ENCODE measurements at regions not wholly inside any gene's neighbourhood (a gene's known extent, or its start where the extent isn't known, plus 50 kb on each side); places are given as distances from the start of the nearest gene placed in this dataset.

GRCh38 chr12:18851271-18851670 lies 113.4 kb downstream of the CAPZA3 start:
- Histone ChIP-seq H3K9me2 (ENCODE audit: insufficient read depth, low read length) (no peaks in the 10 kb centered on the region), H3K9ac (ENCODE audit: low read length) (no peak overlapping the region), H3F3A (ENCODE audit: insufficient read depth, low read length, poor library complexity, severe bottlenecking) (no peaks in the 10 kb centered on the region), H2AFZ (ENCODE audit: low read depth, low read length) (no peak overlapping the region), H3K27me3 (ENCODE audit: insufficient read depth, low read depth, low read length) (no peaks in the 10 kb centered on the region), H3K36me3 (ENCODE audit: insufficient read depth, low read length) (no peaks in the 10 kb centered on the region), H3K27ac (ENCODE audit: low read length) (no peak overlapping the region), H3K4me2 (ENCODE audit: low read length) (no peak overlapping the region), H3K9me3 (ENCODE audit: low read length) (no peaks in the 10 kb centered on the region), H4K20me1 (ENCODE audit: insufficient read depth) (no peaks in the 10 kb centered on the region), H3K4me3 (ENCODE audit: low read length) (no peak overlapping the region), H3K79me2 (replicated peaks; ENCODE audit: insufficient read depth, low read length) (no peaks in the 10 kb centered on the region)
- no peak for TF ChIP-seq REST (IDR thresholded peaks at IDR 0.05; ENCODE audit: borderline replicate concordance)
- TF ChIP-seq MXI1 (conservative IDR thresholded peaks at IDR 0.05; ENCODE audit: poor library complexity, severe bottlenecking) = no peak
- TF ChIP-seq POLR2AphosphoS5 (IDR thresholded peaks at IDR 0.05) = no peak
- no peak for TF ChIP-seq EP300 (conservative IDR thresholded peaks at IDR 0.05; ENCODE audit: poor library complexity, severe bottlenecking)
- TF ChIP-seq SMC3 (conservative IDR thresholded peaks at IDR 0.05; ENCODE audit: poor library complexity) = no peak
- TF ChIP-seq TAF1 (IDR thresholded peaks at IDR 0.05; ENCODE audit: low read depth) = no peak
- no peak for TF ChIP-seq RAD21 (conservative IDR thresholded peaks at IDR 0.05)
- TF ChIP-seq CTCF (IDR thresholded peaks at IDR 0.05; ENCODE audit: poor library complexity, severe bottlenecking) = no peak
- TF ChIP-seq EZH2 (IDR thresholded peaks at IDR 0.05; ENCODE audit: borderline replicate concordance, insufficient read depth, low read length, poor library complexity, severe bottlenecking) = no peak

GRCh38 chr12:18853570-18854366 lies 115.8 kb downstream of the CAPZA3 start:
- no peak for TF ChIP-seq POLR2AphosphoS5 (IDR thresholded peaks at IDR 0.05)
- TF ChIP-seq SMC3 (conservative IDR thresholded peaks at IDR 0.05; ENCODE audit: poor library complexity) = no peak
- TF ChIP-seq EP300 (conservative IDR thresholded peaks at IDR 0.05; ENCODE audit: poor library complexity, severe bottlenecking) = no peak
- no peak for TF ChIP-seq MXI1 (conservative IDR thresholded peaks at IDR 0.05; ENCODE audit: poor library complexity, severe bottlenecking)
- TF ChIP-seq RAD21 (conservative IDR thresholded peaks at IDR 0.05) = no peak
- no peak for TF ChIP-seq EZH2 (IDR thresholded peaks at IDR 0.05; ENCODE audit: borderline replicate concordance, insufficient read depth, low read length, poor library complexity, severe bottlenecking)
- no peaks in the 10 kb centered on the region for H3F3A ChIP-seq (ENCODE audit: insufficient read depth, low read length, poor library complexity, severe bottlenecking)
- H3K4me3 ChIP-seq (ENCODE audit: low read length) = no peak overlapping the region
- no peak overlapping the region for H3K4me2 ChIP-seq (ENCODE audit: low read length)
- no peaks in the 10 kb centered on the region for H4K20me1 ChIP-seq (ENCODE audit: insufficient read depth)
- H3K27ac ChIP-seq (ENCODE audit: low read length) = no peak overlapping the region
- no peaks in the 10 kb centered on the region for H3K27me3 ChIP-seq (ENCODE audit: insufficient read depth, low read depth, low read length)
- no peak overlapping the region for H3K9ac ChIP-seq (ENCODE audit: low read length)
- H2AFZ ChIP-seq (ENCODE audit: low read depth, low read length) = no peak overlapping the region
- no peaks in the 10 kb centered on the region for H3K36me3 ChIP-seq (ENCODE audit: insufficient read depth, low read length)
- H3K79me2 ChIP-seq (replicated peaks; ENCODE audit: insufficient read depth, low read length) = no peaks in the 10 kb centered on the region
- no peaks in the 10 kb centered on the region for H3K9me2 ChIP-seq (ENCODE audit: insufficient read depth, low read length)
- no peaks in the 10 kb centered on the region for H3K9me3 ChIP-seq (ENCODE audit: low read length)
